VCaP (cell line): ENCODE measurements at regions not wholly inside any gene's neighbourhood (a gene's known extent, or its start where the extent isn't known, plus 50 kb on each side); places are given as distances from the start of the nearest gene placed in this dataset.

Experiments
- H3K27ac ChIP-seq: fragments of 450-650 bp; 2 replicates; pipeline ENCODE4 v1.5.1; 2017
- TF ChIP-seq, protein P1 (sequence below): fragments of 450-650 bp; conservative IDR thresholded peaks from 2 replicates; pipeline ENCODE4 v1.5.1; 2017; ENCODE audit warnings: mild to moderate bottlenecking, moderate library complexity

DNA sequence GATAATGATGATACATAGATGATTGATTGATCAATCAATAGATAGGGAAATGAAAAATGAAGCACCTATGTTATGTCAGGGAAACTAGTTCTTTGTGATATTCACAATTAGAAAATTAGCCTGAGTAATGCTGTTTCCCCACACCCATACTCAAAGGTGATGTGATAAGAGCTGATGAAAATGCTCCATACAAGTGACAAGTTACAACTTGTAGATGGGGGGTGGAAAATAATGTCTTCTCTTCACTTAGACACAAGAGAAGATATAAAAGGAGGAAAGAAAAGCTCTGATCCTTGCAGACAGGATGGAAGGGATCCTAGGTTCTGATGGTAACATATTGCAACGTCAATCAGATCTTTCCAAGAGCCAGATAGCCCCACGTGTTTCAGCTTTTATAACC is 365.9 kb downstream of the AKAIN1 start:
- TF ChIP-seq, protein P1, sequence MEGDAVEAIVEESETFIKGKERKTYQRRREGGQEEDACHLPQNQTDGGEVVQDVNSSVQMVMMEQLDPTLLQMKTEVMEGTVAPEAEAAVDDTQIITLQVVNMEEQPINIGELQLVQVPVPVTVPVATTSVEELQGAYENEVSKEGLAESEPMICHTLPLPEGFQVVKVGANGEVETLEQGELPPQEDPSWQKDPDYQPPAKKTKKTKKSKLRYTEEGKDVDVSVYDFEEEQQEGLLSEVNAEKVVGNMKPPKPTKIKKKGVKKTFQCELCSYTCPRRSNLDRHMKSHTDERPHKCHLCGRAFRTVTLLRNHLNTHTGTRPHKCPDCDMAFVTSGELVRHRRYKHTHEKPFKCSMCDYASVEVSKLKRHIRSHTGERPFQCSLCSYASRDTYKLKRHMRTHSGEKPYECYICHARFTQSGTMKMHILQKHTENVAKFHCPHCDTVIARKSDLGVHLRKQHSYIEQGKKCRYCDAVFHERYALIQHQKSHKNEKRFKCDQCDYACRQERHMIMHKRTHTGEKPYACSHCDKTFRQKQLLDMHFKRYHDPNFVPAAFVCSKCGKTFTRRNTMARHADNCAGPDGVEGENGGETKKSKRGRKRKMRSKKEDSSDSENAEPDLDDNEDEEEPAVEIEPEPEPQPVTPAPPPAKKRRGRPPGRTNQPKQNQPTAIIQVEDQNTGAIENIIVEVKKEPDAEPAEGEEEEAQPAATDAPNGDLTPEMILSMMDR, result no peak

DNA sequence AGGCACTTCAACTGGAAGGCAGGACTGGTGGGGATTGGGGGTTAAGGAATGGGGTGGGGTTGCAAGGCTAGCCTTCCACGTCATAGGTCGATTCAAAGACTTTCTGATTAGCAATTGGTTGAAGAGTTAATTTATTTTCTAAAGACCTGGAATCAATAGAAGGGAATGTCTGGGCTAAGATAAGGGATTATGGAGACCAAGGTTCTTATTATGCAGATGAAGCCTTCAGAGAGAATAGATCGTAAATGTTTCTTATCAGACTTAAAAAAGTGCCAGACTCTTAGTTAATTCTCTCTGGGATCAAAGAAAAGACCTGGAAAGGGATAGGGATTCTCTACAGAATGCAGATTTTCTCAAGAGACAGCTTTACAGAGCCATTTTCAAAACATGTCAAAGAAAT is 368.0 kb upstream of the DLGAP1 start:
- H3K27ac ChIP-seq, result no peak overlapping the region
- TF ChIP-seq, protein P1, result no peak

More for the DNA sequence above, 365.9 kb downstream of the AKAIN1 start:
- no peak overlapping the region for H3K27ac ChIP-seq

DNA sequence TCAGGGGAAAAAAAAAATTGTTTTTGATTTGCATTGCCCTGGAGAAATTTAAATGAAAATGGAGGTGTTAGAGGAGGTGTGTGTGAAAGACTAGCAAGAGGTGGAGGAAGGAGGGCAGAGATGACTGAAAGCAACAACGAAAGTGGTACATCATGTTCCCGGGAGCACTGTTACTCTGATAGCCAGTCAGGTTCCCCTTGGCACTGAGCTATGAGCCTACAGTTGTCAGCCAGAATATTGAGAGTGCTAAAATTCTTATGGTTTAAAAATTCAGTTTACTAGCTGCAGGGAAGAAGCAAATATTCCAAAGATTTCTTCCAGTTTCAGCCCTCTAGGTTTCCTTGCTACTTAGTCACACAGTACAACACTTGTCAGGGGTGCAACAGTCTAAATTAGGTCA is 366.7 kb upstream of the DLGAP1 start:
- H3K27ac ChIP-seq, result no peak overlapping the region
- TF ChIP-seq, protein P1, result no peak

DNA sequence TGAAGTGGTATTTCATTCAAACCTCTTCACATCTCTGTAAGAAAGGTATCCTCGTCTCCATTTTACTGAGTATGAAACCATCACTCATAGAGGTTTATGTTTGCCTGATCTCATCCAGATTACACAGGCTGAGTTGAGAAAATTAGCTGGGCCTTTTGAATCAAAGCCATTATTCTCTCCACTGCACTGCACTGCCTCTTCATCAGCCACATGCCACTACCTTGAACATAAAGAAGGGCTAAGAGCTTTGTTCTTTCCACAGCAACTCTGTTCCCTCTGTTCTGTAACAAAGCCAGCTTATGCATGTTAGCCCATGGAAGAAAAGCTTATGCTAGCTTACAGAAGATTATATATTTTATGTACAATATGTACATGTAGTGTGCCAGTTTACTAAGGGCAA is 362.6 kb upstream of the DLGAP1 start:
- TF ChIP-seq, protein P1, result no peak
- H3K27ac ChIP-seq, result no peak overlapping the region

DNA sequence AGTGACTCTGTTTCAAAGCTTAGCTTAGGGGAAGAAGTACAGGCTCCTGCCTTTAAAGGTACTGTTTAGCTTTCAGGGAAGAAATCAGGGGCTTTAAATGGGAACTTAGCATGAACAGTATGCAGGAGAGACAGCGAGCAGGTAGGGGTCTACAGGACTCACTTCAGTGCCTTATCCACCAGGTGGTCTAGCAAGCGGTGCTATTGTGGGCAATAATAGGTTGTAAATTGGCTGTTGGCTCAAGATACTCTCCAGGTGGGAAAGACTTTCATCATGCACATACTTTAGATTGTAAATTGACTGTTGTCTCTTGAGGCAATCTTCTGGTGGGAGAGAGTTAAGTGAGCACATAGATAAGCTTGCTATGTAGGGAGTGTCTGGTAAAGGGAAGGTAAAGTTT is 358.6 kb upstream of the DLGAP1 start:
- no peak overlapping the region for H3K27ac ChIP-seq
- TF ChIP-seq, protein P1, result no peak

DNA sequence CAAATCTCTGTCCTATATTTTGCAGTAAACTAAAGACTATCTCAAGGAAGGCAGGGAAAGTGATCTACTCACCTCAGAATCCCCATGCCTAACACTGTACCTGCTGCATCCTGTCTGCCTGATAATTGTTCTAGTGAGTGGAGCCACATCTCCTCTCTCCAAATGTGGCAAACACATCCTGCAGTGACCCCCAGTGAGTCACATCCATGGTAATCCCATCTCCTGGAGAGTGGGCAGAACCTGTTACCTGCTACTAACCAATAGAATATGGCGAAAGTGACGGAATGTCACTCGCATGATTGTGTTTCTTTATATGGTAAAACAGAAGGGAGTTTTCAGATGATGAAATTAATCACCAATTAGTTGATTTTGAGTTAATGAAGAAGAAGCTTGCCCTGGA is 353.8 kb upstream of the DLGAP1 start:
- TF ChIP-seq, protein P1, result no peak
- H3K27ac ChIP-seq, result no peak overlapping the region

DNA sequence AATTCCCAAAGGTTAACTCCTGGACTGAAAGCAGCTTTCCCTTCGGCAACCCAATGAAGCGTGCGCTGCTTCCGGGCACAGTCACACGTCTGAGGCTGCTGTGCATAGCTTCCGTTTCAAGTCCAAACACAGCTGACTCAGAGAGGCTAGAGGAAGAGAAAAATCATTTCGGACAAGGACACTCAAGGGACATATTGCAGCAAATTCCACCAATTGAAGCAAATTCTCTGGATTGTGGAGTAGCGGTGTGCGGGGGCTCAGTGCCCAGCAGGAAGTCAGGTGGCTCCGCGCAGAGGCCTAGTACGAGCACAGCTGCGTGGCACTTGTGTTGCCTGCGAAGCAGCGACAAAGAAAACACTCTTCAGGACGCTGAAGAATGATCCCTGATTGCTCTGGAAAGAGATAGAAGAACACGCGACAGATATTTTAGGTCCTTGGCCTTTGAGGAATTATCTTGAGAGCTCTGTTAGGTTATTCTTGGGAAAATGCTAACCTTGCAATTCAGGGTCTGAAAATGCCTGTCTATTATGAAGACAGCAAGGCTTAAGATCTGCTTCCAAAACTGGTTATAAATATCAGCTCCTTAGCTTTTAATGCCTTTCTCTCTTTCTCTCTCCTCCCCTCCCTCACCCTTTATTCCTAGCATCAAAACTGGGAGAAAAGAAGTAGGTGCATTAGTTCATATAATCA is 352.6 kb upstream of the DLGAP1 start:
- TF ChIP-seq, protein P1, result no peak
- H3K27ac ChIP-seq, result no peak overlapping the region
